HG02943 (cell line): ENCODE measurements at regions not wholly inside any gene's neighbourhood (a gene's known extent, or its start where the extent isn't known, plus 50 kb on each side); places are given as distances from the start of the nearest gene placed in this dataset.

Experiments
- ATAC-seq: cut with Tn5 transposase; IDR thresholded peaks from one replicate; pipeline ENCODE4 v1.9.1; 2021; ENCODE audit warnings: mild to moderate bottlenecking, low read depth, moderate library complexity; ENCODE audit not compliant: unreplicated experiment

DNA sequence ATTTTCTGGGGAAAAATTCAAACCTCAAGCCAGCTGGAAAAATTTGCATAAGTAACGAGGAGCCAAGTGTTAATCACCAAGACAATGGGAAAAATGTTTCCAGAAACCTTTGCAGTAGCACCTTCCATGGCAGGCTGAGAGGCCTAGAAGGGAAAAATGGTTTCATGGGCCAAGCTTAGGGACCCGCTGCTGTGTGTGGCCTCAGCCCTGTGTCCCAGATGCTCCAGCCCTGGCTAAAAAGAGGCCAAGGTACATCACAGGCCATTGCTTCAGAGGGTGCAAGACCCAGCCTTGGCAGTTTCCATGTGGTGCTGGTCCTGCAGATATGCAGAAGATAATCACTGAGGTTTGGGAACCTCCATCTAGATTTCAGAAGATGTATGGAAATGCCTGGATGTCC, 98.3 kb upstream of the NWD2 start:
- no peak for ATAC-seq

DNA sequence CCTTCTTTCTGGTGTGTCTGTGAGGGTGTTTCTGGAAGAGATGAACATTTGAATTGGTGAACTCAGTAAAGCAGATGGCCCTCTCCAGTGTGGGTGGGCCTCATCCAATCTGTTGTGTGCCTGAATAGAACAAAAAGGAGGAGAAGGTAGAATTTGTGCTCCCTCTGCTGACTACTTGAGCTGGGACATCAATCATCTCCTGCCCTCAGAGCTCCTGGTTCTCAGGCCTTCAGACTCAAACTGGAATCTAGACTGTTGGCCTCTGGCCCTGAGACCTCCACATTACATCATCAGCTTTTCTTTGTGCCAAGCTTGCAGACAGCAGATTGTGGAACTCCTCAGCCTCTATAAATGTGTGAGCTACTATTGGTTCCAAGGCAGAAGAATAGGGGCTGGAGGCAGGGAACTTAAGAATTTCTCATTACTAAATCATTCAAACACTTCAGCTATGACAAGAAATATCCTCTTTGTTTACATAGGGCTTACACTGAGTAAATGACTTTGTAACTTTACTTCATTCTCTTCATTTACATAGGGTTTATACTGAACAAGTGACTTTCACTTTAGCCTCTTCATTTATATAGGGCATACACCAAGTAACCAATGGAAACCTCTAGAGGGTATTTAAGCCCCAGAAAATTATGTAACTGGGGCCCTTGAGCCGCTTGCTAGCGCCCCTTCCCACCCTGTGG, 86.9 kb upstream of the NWD2 start:
- no peak for ATAC-seq

GRCh38 chr4:37160653-37161052, 83.9 kb upstream of the NWD2 start:
- no peak for ATAC-seq

GRCh38 chr4:37165844-37166243, 78.7 kb upstream of the NWD2 start:
- ATAC-seq, result no peak

- no peak for ATAC-seq
Observed at GRCh38 chr4:37169956-37170355, 74.6 kb upstream of the NWD2 start.

GRCh38 chr4:37188100-37188499, 56.4 kb upstream of the NWD2 start:
- ATAC-seq, result no peak
